Spinal cord (tissue), 9 donors: ENCODE measurements at regions not wholly inside any gene's neighbourhood (a gene's known extent, or its start where the extent isn't known, plus 50 kb on each side); places are given as distances from the start of the nearest gene placed in this dataset.

Experiments used
- DNase-seq, 6 donors: peaks; one replicate each; pipeline versions ENCODE4 v3.0.0 to v3.0.0-alpha.2; 2013 to 2015; ENCODE audit warnings: low spot score in 6 of 6, low read depth in 4 of 6
- H3K27ac ChIP-seq: one replicate; pipeline ENCODE4 v1.5.1; 2013; ENCODE audit warnings: low read depth, low read length, control low read depth
- H3K27me3 ChIP-seq: one replicate; pipeline ENCODE4 v1.6.1; 2013; ENCODE audit warnings: low read length; ENCODE audit not compliant: control insufficient read depth, insufficient read depth
- H3K36me3 ChIP-seq: one replicate; pipeline ENCODE4 v1.6.1; 2013; ENCODE audit warnings: low read length; ENCODE audit not compliant: control insufficient read depth, insufficient read depth
- H3K4me1 ChIP-seq: one replicate; pipeline ENCODE4 v1.6.1; 2013; ENCODE audit warnings: low read length; ENCODE audit not compliant: control insufficient read depth, insufficient read depth
- H3K4me3 ChIP-seq: one replicate; pipeline ENCODE4 v1.5.1; 2013; ENCODE audit warnings: low read depth, low read length, control low read depth
- H3K9me3 ChIP-seq: one replicate; pipeline ENCODE4 v1.6.1; 2013; ENCODE audit warnings: low read length; ENCODE audit not compliant: control insufficient read depth, insufficient read depth
- WGBS: methylation state at CpG from one replicate; pipeline ENCODE4 v1.1.5; 2013; ENCODE audit warnings: missing lambda C conversion rate; ENCODE audit not compliant: insufficient coverage; 5-methylcytosine and 5-hydroxymethylcytosine counted together
- donor health status: healthy.

DNA sequence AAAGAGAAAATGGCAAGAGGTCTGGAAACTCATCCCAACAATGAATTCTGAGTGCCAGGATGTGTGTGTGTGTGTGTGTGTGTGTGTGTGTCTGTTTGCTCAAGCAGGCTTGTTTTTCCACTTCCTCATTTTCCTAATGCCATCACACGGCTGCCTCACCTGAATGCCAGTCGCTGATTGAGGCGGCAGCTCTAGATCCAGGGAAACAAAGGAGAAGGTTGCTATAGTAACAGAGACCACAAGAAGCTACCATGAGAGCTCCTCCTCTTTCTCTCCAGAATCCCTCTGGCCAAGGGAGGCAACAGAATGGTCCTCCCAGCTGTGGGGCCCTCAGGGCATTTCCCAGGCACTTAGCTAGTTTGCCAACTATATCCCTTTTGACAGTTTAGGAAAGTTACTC, 241.1 kb upstream of the TSHZ2 start:
- DNase-seq: peak in 2 of 6 donors; percentile 33 to 87
- Histone ChIP-seq H3K36me3 (no peaks in the 10 kb centered on the region), H3K4me3 (no peak overlapping the region), H3K27ac (no peak overlapping the region), H3K27me3 (no peaks in the 10 kb centered on the region), H3K9me3 (peaks cover 3% of the 10 kb centered on the region), H3K4me1 (no peaks in the 10 kb centered on the region)
- no CpG with 5 or more reads among the region's 3 CpGs for WGBS

DNA sequence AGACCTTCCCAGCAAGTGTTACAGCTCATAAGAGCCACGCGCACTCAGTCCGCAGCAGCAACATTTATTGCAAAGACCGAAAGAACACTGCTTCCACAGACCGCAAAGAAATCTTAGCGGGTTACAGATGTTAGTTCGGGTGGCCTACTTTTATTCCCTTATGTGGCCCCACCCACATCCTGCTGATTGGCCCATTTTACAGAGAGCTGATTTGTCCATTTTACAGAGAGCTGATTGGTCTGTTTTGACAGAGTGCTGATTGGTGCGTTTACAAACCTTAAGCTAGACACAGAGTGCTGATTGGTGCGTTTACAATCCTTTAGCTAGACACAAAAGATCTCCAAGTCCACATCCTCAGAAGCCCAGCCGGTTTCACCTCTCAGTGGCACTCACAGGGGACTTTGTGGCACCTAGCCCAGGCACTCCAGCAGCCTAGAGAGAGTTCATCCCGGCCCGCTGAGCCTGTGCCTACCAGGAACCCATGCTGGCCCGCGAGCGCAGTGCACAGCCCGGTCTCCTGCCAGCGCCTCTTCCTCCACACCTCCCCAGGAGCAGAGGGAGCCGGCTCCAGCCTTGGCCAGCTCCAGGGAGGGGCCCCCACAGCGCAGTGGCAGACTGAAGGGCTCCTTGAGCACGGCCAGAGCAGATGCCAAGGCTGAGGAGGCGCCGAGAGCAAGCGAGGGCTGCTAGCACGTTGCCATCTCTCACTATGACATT, 244.3 kb upstream of the TSHZ2 start:
- Histone ChIP-seq H3K27ac (no peak overlapping the region), H3K36me3 (no peaks in the 10 kb centered on the region), H3K9me3 (peaks cover 3% of the 10 kb centered on the region), H3K27me3 (no peaks in the 10 kb centered on the region), H3K4me1 (no peaks in the 10 kb centered on the region), H3K4me3 (no peak overlapping the region)
- no peak for DNase-seq
- 98% methylated on average over 19 of the region's 24 CpGs for WGBS

DNA sequence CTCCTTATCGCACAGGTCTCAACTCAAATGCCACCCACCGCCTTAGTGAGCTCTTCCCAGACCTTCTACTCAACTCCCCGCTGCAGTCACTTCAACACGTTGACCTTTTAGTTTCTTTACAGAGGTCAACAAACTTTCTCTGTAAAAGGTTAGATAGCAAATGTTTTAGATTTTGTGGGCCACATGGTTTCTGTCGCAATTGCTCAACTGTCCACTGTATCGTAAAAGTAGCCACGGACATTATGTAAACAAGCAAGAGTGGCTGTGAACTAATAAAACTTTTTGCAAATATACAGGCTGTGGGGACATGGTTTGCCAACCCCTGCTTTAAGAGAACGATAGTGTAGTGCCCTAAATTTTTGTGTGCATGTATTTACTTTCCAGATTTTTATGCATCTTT, 247.6 kb upstream of the TSHZ2 start:
- no peak for DNase-seq
- Histone ChIP-seq H3K4me3 (no peak overlapping the region), H3K9me3 (no peaks in the 10 kb centered on the region), H3K36me3 (no peaks in the 10 kb centered on the region), H3K4me1 (no peaks in the 10 kb centered on the region), H3K27ac (no peak overlapping the region), H3K27me3 (no peaks in the 10 kb centered on the region)
- WGBS: 93% methylated on average over 6 of the region's 8 CpGs

DNA sequence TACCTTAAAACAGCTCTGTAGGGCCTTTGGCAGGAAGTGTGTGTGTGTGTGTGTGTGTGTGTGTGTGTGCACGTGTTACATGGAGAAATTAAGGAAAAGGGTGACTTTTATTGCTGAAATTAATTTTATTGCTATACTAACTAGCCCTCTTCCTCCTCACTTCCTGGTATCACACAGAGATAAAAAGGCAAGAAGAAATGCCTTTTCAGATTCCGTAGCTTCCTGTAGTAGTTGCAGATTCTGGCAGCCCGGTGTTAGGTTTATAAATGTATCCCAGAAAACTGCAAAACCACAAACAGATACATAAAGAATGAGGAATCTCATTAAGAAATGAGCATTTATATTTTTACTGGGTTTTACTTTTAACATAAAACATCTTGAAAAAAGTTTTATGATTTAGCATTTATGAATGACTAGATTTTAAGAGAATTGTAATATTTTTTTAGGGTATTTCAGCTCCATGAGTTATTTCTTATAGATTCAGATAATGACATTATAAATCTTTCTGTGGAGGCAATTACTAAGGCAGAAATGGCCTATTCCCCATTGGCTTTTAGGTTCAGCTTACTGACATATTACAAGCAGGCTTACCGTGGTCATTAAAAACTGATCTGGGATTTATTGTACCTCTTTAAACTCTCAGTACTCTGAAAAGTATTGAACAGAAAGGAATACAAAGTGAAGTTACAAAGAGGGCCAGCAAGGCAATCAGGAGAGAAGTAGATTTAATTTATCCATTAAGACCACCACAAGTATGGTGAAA, 249.1 kb upstream of the TSHZ2 start:
- Histone ChIP-seq H3K4me1 (no peaks in the 10 kb centered on the region), H3K27me3 (no peaks in the 10 kb centered on the region), H3K27ac (no peak overlapping the region), H3K36me3 (no peaks in the 10 kb centered on the region), H3K4me3 (no peak overlapping the region), H3K9me3 (no peaks in the 10 kb centered on the region)
- no CpG with 5 or more reads among the region's 4 CpGs for WGBS
- peak in 1 of 6 donors; percentile 56 for DNase-seq

DNA sequence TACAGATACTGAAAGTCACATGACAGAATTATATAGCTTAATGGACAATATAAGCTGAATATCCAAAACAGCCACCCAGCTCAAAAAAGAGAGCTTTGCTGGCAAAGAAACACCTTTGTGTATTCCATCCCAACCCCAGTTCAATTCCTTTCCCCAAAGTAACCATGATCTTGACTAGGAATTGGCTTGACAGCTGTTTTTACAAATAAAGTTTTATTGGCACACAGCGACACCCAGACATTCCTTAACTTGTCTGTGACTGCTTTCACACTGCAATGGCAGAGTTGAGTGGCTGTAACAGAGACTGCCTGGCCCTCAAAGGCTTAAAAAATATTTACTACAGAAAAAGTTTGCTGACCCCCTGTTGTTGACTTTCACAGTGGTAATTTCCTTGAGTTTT, 264.0 kb upstream of the TSHZ2 start:
- no peaks in the 10 kb centered on the region for H3K36me3 ChIP-seq
- no peaks in the 10 kb centered on the region for H3K4me1 ChIP-seq
- H3K4me3 ChIP-seq: no peak overlapping the region
- H3K27me3 ChIP-seq: no peaks in the 10 kb centered on the region
- no peak for DNase-seq
- no CpG with 5 or more reads among the region's 1 CpG for WGBS
- H3K27ac ChIP-seq: no peak overlapping the region
- no peaks in the 10 kb centered on the region for H3K9me3 ChIP-seq

DNA sequence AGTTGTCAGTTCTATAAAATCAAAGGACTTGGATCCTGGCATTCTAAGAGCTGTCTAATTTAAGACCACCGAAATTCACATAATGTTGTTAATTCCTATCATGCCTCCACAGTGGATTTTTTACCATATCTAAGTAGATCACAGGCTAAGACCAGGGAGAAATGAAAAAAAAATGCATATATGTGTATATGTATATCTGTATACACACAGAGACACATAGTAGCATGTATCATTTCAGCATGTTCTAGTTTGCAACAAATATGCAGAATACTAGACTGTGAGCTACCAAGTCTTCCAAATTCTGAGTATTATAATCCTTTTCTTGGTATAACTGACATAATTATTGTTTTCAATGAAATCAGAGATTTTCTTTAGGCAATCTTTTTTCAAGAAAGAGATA, 267.6 kb upstream of the TSHZ2 start:
- H3K36me3 ChIP-seq: no peaks in the 10 kb centered on the region
- H3K27ac ChIP-seq: no peak overlapping the region
- no peak for DNase-seq
- H3K4me3 ChIP-seq: no peak overlapping the region
- H3K4me1 ChIP-seq: no peaks in the 10 kb centered on the region
- no peaks in the 10 kb centered on the region for H3K9me3 ChIP-seq
- H3K27me3 ChIP-seq: no peaks in the 10 kb centered on the region
- WGBS: no CpG with 5 or more reads among the region's 1 CpG

DNA sequence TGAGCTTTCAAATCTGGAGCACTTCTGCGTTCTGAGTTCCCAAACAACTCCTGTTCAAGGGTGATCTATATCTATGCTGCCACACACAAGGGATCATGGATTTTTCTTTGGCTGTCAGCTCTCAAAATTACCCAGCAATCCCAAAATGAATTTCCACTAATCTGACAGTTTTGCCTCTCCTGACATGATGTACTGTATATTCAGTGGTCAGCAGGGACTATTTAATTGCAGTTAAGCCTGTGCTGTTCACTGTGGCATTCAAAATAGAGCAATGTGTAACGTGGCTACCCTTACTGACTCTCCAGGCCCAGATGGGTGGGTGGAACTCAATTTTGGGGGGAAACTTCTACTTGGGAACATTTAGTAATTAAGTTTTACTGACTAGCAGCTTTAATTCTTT, 283.8 kb upstream of the TSHZ2 start:
- WGBS: 83% methylated on average over 1 of the region's 2 CpGs
- no peaks in the 10 kb centered on the region for H3K36me3 ChIP-seq

DNA sequence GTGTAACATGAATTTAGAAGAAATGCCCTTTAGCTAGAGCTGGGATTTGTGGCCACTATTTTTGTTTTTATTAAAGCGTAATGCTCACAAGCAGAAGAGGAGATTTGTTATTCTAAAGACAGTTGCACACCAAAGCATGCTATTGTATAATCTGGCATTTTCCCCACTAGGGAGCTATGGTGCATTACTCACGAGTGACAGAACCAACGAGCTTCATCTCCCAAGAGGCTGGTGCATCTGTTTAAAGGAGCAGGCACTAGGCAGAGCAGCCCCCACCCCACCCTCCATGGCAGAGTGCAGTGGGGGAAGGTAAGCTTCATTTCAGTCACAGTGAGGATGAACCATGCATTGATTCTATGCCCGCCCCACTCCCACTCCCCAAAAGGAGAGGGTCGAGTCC, 287.3 kb upstream of the TSHZ2 start:
- no peaks in the 10 kb centered on the region for H3K27me3 ChIP-seq
- no peaks in the 10 kb centered on the region for H3K36me3 ChIP-seq
- H3K27ac ChIP-seq: no peak overlapping the region
- WGBS: 67% methylated on average over 1 of the region's 5 CpGs
- DNase-seq: peak in 1 of 6 donors; percentile 86
- peaks cover 12% of the 10 kb centered on the region for H3K4me1 ChIP-seq
- H3K9me3 ChIP-seq: no peaks in the 10 kb centered on the region
- no peak overlapping the region for H3K4me3 ChIP-seq

More for the DNA sequence above, 283.8 kb upstream of the TSHZ2 start:
- H3K4me3 ChIP-seq: no peak overlapping the region
- no peak overlapping the region for H3K27ac ChIP-seq
- H3K9me3 ChIP-seq: no peaks in the 10 kb centered on the region
- peaks cover 12% of the 10 kb centered on the region for H3K4me1 ChIP-seq
- H3K27me3 ChIP-seq: no peaks in the 10 kb centered on the region
- peak in 1 of 6 donors; percentile 30 for DNase-seq

DNA sequence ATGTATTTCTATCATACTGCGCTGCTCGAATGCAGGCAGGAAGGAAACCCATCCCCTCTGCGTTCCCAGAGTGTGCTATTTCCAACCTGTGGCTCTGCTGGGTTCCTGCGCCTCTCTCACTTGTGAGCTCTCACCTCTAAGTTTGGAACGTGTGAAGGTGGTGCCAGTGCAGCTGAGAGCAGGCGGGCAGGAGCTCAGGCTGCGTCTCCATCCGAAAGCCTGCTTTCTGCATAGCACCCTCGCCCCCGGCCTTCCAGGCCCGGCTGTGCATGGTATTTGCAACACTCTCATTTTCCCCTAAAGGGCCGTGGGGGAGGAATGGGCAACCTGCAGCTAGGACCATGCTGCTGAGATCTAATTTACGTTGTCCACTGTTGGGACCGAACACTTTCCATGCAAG, 288.0 kb upstream of the TSHZ2 start:
- Histone ChIP-seq H3K27me3 (no peaks in the 10 kb centered on the region), H3K4me1 (peaks cover 12% of the 10 kb centered on the region), H3K4me3 (no peak overlapping the region), H3K36me3 (no peaks in the 10 kb centered on the region), H3K9me3 (no peaks in the 10 kb centered on the region), H3K27ac (no peak overlapping the region)
- DNase-seq: peak in 1 of 6 donors; percentile 11
- 61% methylated on average over 12 of the region's 14 CpGs for WGBS

DNA sequence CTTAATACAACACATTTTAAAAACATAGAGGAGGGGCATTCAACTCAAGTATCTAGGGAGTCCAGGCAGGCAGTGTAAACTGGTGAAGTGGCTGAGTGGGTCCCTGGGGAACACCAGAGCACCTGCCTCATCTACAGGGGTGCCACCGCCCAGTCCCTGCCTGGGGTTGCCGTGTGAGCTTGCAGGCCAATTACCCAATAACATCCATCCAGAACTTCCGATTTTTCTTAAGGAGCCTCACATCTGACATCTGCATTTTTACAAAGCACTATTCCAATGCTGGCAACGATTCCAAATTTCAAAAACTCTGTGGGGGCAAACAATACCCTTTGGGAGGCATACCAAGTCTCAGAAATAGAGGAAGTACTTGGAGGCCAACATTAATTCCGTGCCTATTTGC, 288.4 kb upstream of the TSHZ2 start:
- no peak overlapping the region for H3K4me3 ChIP-seq
- H3K9me3 ChIP-seq: no peaks in the 10 kb centered on the region
- no peak overlapping the region for H3K27ac ChIP-seq
- H3K36me3 ChIP-seq: no peaks in the 10 kb centered on the region
- H3K27me3 ChIP-seq: no peaks in the 10 kb centered on the region
- H3K4me1 ChIP-seq: peaks cover 12% of the 10 kb centered on the region
- 80% methylated on average over 5 of the region's 5 CpGs for WGBS
- no peak for DNase-seq
